ENCODE measurements at regions not wholly inside any gene's neighbourhood (a gene's known extent, or its start where the extent isn't known, plus 50 kb on each side); places are given as distances from the start of the nearest gene placed in this dataset.

DNA sequence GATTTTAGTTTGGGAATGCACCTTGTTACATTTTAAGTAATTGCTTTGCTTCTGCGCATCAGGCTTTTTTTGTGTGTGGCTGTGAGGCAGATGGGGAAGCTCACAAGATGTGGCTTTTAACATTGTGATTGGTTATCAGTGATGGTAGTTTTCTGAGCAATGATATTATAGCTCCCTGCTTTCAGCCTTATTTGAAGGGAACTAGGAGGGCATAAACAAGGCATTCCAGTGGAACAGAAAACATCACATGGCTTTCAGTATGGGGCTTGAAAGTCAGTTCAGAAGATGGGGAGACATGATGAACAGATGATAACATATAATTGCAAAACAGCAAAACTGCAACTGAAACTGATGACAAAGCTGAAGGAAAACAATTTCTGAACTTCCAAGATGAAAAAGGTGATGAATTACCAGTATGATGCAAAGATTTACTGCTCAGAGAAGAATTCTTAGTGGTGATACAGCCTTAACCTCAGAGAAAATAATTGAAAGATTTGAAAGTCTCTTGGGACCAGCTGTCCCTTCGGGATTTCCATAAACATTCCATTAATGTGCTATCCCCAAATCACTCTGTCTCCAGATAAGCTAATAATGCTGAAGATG lies 439.7 kb downstream of the RND3 start:
- in situ Hi-C loops (cut with HindIII; ENCODE audit: low sequenced_read_pairs): no loop called here
- TF ChIP-seq, protein P1, sequence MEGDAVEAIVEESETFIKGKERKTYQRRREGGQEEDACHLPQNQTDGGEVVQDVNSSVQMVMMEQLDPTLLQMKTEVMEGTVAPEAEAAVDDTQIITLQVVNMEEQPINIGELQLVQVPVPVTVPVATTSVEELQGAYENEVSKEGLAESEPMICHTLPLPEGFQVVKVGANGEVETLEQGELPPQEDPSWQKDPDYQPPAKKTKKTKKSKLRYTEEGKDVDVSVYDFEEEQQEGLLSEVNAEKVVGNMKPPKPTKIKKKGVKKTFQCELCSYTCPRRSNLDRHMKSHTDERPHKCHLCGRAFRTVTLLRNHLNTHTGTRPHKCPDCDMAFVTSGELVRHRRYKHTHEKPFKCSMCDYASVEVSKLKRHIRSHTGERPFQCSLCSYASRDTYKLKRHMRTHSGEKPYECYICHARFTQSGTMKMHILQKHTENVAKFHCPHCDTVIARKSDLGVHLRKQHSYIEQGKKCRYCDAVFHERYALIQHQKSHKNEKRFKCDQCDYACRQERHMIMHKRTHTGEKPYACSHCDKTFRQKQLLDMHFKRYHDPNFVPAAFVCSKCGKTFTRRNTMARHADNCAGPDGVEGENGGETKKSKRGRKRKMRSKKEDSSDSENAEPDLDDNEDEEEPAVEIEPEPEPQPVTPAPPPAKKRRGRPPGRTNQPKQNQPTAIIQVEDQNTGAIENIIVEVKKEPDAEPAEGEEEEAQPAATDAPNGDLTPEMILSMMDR (IDR thresholded peaks at IDR 0.05; ENCODE audit: low read depth, low read length, missing control alignments): no peak
- no peak overlapping the region for H3K4me3 ChIP-seq (ENCODE audit: low read depth, low read length)
- DNase-seq (ENCODE audit: low read depth): no peak

GRCh38 chr2:150046810-150047209 lies 440.7 kb downstream of the RND3 start:
- DNase-seq (ENCODE audit: low read depth): no peak
- in situ Hi-C loops (cut with HindIII; ENCODE audit: low sequenced_read_pairs): no loop called here
- TF ChIP-seq, protein P1 (IDR thresholded peaks at IDR 0.05; ENCODE audit: low read depth, low read length, missing control alignments): no peak
- no peak overlapping the region for H3K4me3 ChIP-seq (ENCODE audit: low read depth, low read length)

DNA sequence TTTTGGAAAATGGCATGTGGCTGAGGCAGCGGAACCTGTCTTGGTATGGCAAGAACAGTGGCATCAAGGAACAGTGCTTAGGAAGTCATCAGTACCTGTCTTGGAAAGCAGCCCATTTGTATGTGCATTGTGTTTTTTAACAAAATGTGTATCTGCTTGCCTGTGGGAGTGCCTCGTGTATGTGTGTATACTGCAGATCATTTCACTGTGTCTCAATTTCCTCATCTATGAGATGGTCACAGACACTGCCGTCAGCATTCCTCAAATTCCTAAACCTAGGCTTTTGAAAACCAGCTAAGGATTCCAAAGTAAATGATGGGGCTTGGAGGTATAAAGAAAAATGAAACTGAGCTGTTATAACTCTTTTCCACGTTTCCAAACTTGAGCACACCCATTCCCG lies 441.3 kb downstream of the RND3 start:
- no peak overlapping the region for H3K4me3 ChIP-seq (ENCODE audit: low read depth, low read length)
- DNase-seq (ENCODE audit: low read depth): no peak
- in situ Hi-C loops (cut with HindIII; ENCODE audit: low sequenced_read_pairs): no loop called here
- TF ChIP-seq, protein P1 (IDR thresholded peaks at IDR 0.05; ENCODE audit: low read depth, low read length, missing control alignments): no peak

GRCh38 chr2:150045601-150046000 lies 441.9 kb downstream of the RND3 start:
- in situ Hi-C loops (cut with HindIII; ENCODE audit: low sequenced_read_pairs): no loop called here
- H3K4me3 ChIP-seq (ENCODE audit: low read depth, low read length): no peak overlapping the region
- no peak for DNase-seq (ENCODE audit: low read depth)
- TF ChIP-seq, protein P1 (IDR thresholded peaks at IDR 0.05; ENCODE audit: low read depth, low read length, missing control alignments): no peak

DNA sequence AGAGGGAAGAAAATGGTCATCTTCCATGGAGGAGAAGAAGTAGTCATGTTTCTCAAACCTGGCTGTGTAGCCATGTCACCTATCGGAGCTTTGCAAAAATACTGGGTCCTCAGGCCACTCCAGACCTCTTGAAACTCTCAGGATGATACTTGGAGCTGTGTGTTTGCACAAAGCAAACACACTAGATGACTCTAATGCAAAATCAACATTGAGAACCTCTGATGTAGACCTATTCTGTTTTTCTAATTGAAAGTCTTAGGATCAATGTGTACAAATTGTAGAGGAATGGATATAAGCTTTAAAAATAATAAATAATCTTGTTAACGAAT lies 444.3 kb downstream of the RND3 start:
- TF ChIP-seq, protein P1 (IDR thresholded peaks at IDR 0.05; ENCODE audit: low read depth, low read length, missing control alignments): no peak

GRCh38 chr2:150042500-150043171 lies 444.8 kb downstream of the RND3 start:
- no peak overlapping the region for H3K4me3 ChIP-seq (ENCODE audit: low read depth, low read length)
- in situ Hi-C loops (cut with HindIII; ENCODE audit: low sequenced_read_pairs): no loop called here
- TF ChIP-seq, protein P1 (IDR thresholded peaks at IDR 0.05; ENCODE audit: low read depth, low read length, missing control alignments): no peak
- no peak for DNase-seq (ENCODE audit: low read depth)

More for the DNA sequence above, 444.3 kb downstream of the RND3 start:
- H3K4me3 ChIP-seq (ENCODE audit: low read depth, low read length): no peak overlapping the region
- in situ Hi-C loops (cut with HindIII; ENCODE audit: low sequenced_read_pairs): no loop called here
- DNase-seq (ENCODE audit: low read depth): no peak

Measured in astrocyte of the cerebellum (primary cell).